H1 (cell line): ENCODE measurements at regions not wholly inside any gene's neighbourhood (a gene's known extent, or its start where the extent isn't known, plus 50 kb on each side); places are given as distances from the start of the nearest gene placed in this dataset.

ENCODE experiments used
- CEBPB ChIP-seq: IDR thresholded peaks from 2 replicates; pipeline ENCODE4 v1.6.1; 2012; ENCODE audit warnings: low read depth, low read length
- CREB1 ChIP-seq: IDR thresholded peaks from 2 replicates; pipeline ENCODE4 v1.6.1; 2012; ENCODE audit warnings: inconsistent platforms
- CTCF ChIP-seq, 3 experiments: IDR thresholded peaks; 1 replicate in 2 of 3; 2 replicates in 1 of 3; pipeline versions ENCODE4 v1.5.1 to v1.6.1; 2011; ENCODE audit warnings: low read length in 3 of 3, mild to moderate bottlenecking in 3 of 3, inconsistent platforms in 2 of 3, low read depth in 1 of 3, moderate library complexity in 1 of 3; ENCODE audit not compliant: insufficient read depth in 1 of 3; ENCODE audit errors: control extremely low read depth in 1 of 3
- EP300 ChIP-seq, 2 experiments: IDR thresholded peaks; 1 replicate in 1 of 2; 2 replicates in 1 of 2; pipeline ENCODE4 v1.6.1; 2011 to 2012; ENCODE audit warnings: low read depth in 2 of 2, low read length in 2 of 2, mild to moderate bottlenecking in 2 of 2, borderline replicate concordance in 1 of 2, inconsistent platforms in 1 of 2, moderate library complexity in 1 of 2
- EZH2 ChIP-seq: fragments of 200-600 bp; sonication (generic); IDR thresholded peaks from 2 replicates; pipeline ENCODE4 v1.7.1; 2012; ENCODE audit warnings: low read depth, mild to moderate bottlenecking, moderate library complexity, low read length, inconsistent platforms; ENCODE audit not compliant: severe bottlenecking
- SRF ChIP-seq: IDR thresholded peaks from 2 replicates; pipeline ENCODE4 v1.6.1; 2011; ENCODE audit warnings: mild to moderate bottlenecking, low read depth, low read length, moderate library complexity
- TF ChIP-seq, protein P1 (sequence below): IDR thresholded peaks from 2 replicates; pipeline ENCODE4 v1.6.1; 2011; ENCODE audit warnings: low read depth, mild to moderate bottlenecking, low read length; ENCODE audit not compliant: insufficient read depth

DNA sequence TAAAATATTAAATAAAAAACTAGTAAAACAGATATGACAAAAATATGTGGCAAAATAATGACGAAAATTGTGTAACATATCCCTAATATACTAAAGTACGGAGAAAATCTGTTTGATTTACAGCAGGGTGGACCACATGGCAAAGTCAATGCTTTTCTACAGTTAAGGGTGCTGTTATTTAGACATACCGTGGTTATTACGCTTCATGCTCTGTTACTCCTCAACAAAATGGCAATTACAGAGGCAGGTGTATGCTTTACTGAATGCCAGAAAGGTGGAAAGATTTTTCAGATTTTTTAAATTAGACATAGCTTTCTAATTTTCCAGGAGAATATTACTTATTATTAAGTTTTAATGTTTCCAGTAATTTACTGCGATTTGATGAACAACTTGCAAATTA, 343.9 kb upstream of the DPYD start:
- TF ChIP-seq CTCF (IDR thresholded peaks at IDR 0.05; ENCODE audit: control extremely low read depth in 1 of 3, insufficient read depth in 1 of 3, low read depth in 1 of 3, low read length in 3 of 3) (no peak), EP300 (IDR thresholded peaks at IDR 0.05; ENCODE audit: borderline replicate concordance in 1 of 2, low read depth in 2 of 2, low read length in 2 of 2) (no peak), EZH2 (no peak), CREB1 (no peak), CEBPB (no peak), SRF (no peak)
- TF ChIP-seq, protein P1, sequence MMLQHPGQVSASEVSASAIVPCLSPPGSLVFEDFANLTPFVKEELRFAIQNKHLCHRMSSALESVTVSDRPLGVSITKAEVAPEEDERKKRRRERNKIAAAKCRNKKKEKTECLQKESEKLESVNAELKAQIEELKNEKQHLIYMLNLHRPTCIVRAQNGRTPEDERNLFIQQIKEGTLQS, result no peak
